Loucy (cell line): ENCODE measurements at regions not wholly inside any gene's neighbourhood (a gene's known extent, or its start where the extent isn't known, plus 50 kb on each side); places are given as distances from the start of the nearest gene placed in this dataset.

Experiments used
- H2AFZ ChIP-seq: fragments of 200-600 bp; sonication (generic); 2 replicates; pipeline ENCODE4 v1.6.0; 2016; ENCODE audit warnings: antibody characterized with exemption, mild to moderate bottlenecking, low read length, moderate library complexity
- H3F3A ChIP-seq: fragments of 200-600 bp; 2 replicates; pipeline ENCODE4 v1.6.0; 2016; ENCODE audit warnings: antibody characterized with exemption, low read depth, mild to moderate bottlenecking
- H3K27me3 ChIP-seq: fragments of 200-600 bp; sonication (generic); 2 replicates; pipeline ENCODE4 v1.6.1; 2014; ENCODE audit warnings: low read length, mild to moderate bottlenecking; ENCODE audit not compliant: insufficient read depth, poor library complexity, severe bottlenecking
- H3K36me3 ChIP-seq: fragments of 200-600 bp; sonication (generic); 2 replicates; pipeline ENCODE4 v1.6.1; 2016; ENCODE audit warnings: low read length; ENCODE audit not compliant: insufficient read depth
- H3K4me1 ChIP-seq: fragments of 200-600 bp; sonication (generic); 2 replicates; pipeline ENCODE4 v1.5.1; 2014; ENCODE audit warnings: low read length, mild to moderate bottlenecking; ENCODE audit not compliant: insufficient read depth, poor library complexity, severe bottlenecking
- H3K4me2 ChIP-seq: fragments of 200-600 bp; sonication (generic); 2 replicates; pipeline ENCODE4 v1.6.0; 2014; ENCODE audit warnings: antibody characterized with exemption, low read length, low read depth, mild to moderate bottlenecking; ENCODE audit not compliant: poor library complexity, severe bottlenecking
- H3K4me3 ChIP-seq: fragments of 200-600 bp; sonication (generic); 2 replicates; pipeline ENCODE4 v1.5.1; 2014; ENCODE audit warnings: low read length, mild to moderate bottlenecking, mixed read lengths; ENCODE audit not compliant: poor library complexity, severe bottlenecking
- H3K79me2 ChIP-seq: fragments of 200-600 bp; sonication (generic); 2 replicates; pipeline ENCODE4 v1.6.1; 2014; ENCODE audit warnings: low read length; ENCODE audit not compliant: insufficient read depth
- H3K9ac ChIP-seq: fragments of 200-600 bp; sonication (generic); 2 replicates; pipeline ENCODE4 v1.6.0; 2014; ENCODE audit warnings: mild to moderate bottlenecking, low read depth, low read length, moderate library complexity; ENCODE audit not compliant: poor library complexity, severe bottlenecking
- H3K9me2 ChIP-seq: fragments of 200-600 bp; sonication (generic); replicated peaks from 2 replicates; pipeline ENCODE4 v1.6.1; 2016; ENCODE audit warnings: low read depth, low read length, mixed read lengths
- H3K9me3 ChIP-seq: fragments of 200-600 bp; sonication (generic); 2 replicates; pipeline ENCODE4 v1.6.1; 2014; ENCODE audit warnings: mild to moderate bottlenecking, antibody characterized with exemption, low read length, low read depth; ENCODE audit not compliant: insufficient read depth
- H4K20me1 ChIP-seq: fragments of 200-600 bp; sonication (generic); 2 replicates; pipeline ENCODE4 v1.6.0; 2014; ENCODE audit warnings: antibody characterized with exemption, low read length, mild to moderate bottlenecking; ENCODE audit not compliant: insufficient read depth, poor library complexity, severe bottlenecking
- EZH2phosphoT487 ChIP-seq: fragments of 200-600 bp; IDR thresholded peaks from 2 replicates; pipeline ENCODE4 v1.6.1; 2018; ENCODE audit warnings: antibody characterized with exemption, mild to moderate bottlenecking, moderate library complexity, borderline replicate concordance
- TF ChIP-seq, protein P1 (sequence below): fragments of 200-600 bp; sonication (generic); conservative IDR thresholded peaks from 2 replicates; pipeline ENCODE4 v1.5.1; 2014; ENCODE audit warnings: mild to moderate bottlenecking, antibody characterized with exemption, low read length

DNA sequence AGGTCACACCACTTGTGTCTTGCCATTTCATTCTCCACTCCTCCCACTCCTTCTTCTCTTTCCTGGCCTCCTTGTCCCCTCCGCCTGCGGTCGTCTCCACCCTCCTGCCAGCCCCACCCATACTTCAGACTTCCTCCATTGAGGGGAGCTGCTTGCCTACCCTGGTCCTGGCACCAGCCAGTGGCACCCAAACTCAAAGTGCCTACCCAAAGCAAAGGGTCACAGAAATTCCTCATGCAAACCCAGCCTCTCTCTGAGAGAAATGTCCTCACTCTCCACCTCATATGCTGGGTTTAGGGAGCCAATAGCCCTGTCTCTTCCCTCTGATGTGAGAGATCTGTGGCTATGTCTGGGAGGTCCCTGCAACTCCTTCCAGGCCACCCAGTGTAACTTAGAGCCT is 109.6 kb downstream of the TEX26 start:
- TF ChIP-seq, protein P1, sequence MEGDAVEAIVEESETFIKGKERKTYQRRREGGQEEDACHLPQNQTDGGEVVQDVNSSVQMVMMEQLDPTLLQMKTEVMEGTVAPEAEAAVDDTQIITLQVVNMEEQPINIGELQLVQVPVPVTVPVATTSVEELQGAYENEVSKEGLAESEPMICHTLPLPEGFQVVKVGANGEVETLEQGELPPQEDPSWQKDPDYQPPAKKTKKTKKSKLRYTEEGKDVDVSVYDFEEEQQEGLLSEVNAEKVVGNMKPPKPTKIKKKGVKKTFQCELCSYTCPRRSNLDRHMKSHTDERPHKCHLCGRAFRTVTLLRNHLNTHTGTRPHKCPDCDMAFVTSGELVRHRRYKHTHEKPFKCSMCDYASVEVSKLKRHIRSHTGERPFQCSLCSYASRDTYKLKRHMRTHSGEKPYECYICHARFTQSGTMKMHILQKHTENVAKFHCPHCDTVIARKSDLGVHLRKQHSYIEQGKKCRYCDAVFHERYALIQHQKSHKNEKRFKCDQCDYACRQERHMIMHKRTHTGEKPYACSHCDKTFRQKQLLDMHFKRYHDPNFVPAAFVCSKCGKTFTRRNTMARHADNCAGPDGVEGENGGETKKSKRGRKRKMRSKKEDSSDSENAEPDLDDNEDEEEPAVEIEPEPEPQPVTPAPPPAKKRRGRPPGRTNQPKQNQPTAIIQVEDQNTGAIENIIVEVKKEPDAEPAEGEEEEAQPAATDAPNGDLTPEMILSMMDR: no peak
- TF ChIP-seq EZH2phosphoT487: no peak

GRCh38 chr13:31038834-31039552 is 106.5 kb downstream of the TEX26 start:
- Histone ChIP-seq H3K4me1 (peaks cover 13% of the 10 kb centered on the region), H3K9me2 (no peaks in the 10 kb centered on the region), H3K79me2 (no peaks in the 10 kb centered on the region), H2AFZ (no peak overlapping the region), H3K4me2 (peak overlapping the region; percentile 16), H3K9me3 (no peaks in the 10 kb centered on the region), H3F3A (no peaks in the 10 kb centered on the region), H3K27me3 (peaks cover 84% of the 10 kb centered on the region), H3K9ac (no peak overlapping the region), H3K4me3 (no peak overlapping the region), H4K20me1 (no peaks in the 10 kb centered on the region), H3K36me3 (no peaks in the 10 kb centered on the region)
- no peak for TF ChIP-seq EZH2phosphoT487
- TF ChIP-seq, protein P1: no peak

More for the DNA sequence above, 109.6 kb downstream of the TEX26 start:
- Histone ChIP-seq H3K4me1 (peaks cover 37% of the 10 kb centered on the region), H2AFZ (no peak overlapping the region), H3K9ac (no peak overlapping the region), H3K27me3 (peaks cover 53% of the 10 kb centered on the region), H3F3A (no peaks in the 10 kb centered on the region), H4K20me1 (no peaks in the 10 kb centered on the region), H3K36me3 (no peaks in the 10 kb centered on the region), H3K9me2 (no peaks in the 10 kb centered on the region), H3K4me3 (no peak overlapping the region), H3K4me2 (no peak overlapping the region), H3K79me2 (no peaks in the 10 kb centered on the region), H3K9me3 (no peaks in the 10 kb centered on the region)

- TF ChIP-seq, protein P1: no peak
- TF ChIP-seq EZH2phosphoT487: no peak
- H4K20me1 ChIP-seq: no peaks in the 10 kb centered on the region
- H3K4me3 ChIP-seq: no peak overlapping the region
- H3K36me3 ChIP-seq: no peaks in the 10 kb centered on the region
- H3K79me2 ChIP-seq: no peaks in the 10 kb centered on the region
- peaks cover 13% of the 10 kb centered on the region for H3K4me1 ChIP-seq
- H3K9ac ChIP-seq: no peak overlapping the region
- H3K27me3 ChIP-seq: peaks cover 88% of the 10 kb centered on the region
- H3K9me2 ChIP-seq: no peaks in the 10 kb centered on the region
- H3K9me3 ChIP-seq: no peaks in the 10 kb centered on the region
- H3K4me2 ChIP-seq: no peak overlapping the region
- no peak overlapping the region for H2AFZ ChIP-seq
- H3F3A ChIP-seq: no peaks in the 10 kb centered on the region
These were observed 105.5 kb downstream of the TEX26 start for GRCh38 chr13:31037874-31038500.
